H1 (cell line): ENCODE measurements at regions not wholly inside any gene's neighbourhood (a gene's known extent, or its start where the extent isn't known, plus 50 kb on each side); places are given as distances from the start of the nearest gene placed in this dataset.

ENCODE experiments used
- CTCF ChIA-PET: fragments of 300-600 bp; sonication (Branson Sonifier 250); formaldehyde crosslinking; loops from one replicate; lab custom pipeline; 2021; ENCODE audit not compliant: partially characterized antibody; lab: Charles Lee
- POLR2A ChIA-PET: fragments of 300-600 bp; sonication (Branson Sonifier 250); formaldehyde crosslinking; loops from one replicate; lab custom pipeline; 2021; ENCODE audit warnings: inconsistent platforms; ENCODE audit not compliant: partially characterized antibody; lab: Charles Lee
- DNase-seq, 2 experiments: peaks; one replicate each; pipeline versions ENCODE4 v3.0.0 to v3.0.0-alpha.2; 2010 to 2022; ENCODE audit warnings: low spot score in 2 of 2, low read depth in 1 of 2, mixed read lengths in 1 of 2
- FAIRE-seq: peaks from 2 replicates; lab custom pipeline; 2011; peaks lifted over from hg19 to GRCh38; lab: Jason Lieb, UNC
- H2AFZ ChIP-seq: 2 replicates; pipeline ENCODE4 v1.8.1; 2012; ENCODE audit warnings: low read length, inconsistent platforms
- H2AK5ac ChIP-seq: 2 replicates; pipeline ENCODE4 v1.6.1; 2013; ENCODE audit warnings: low read depth, low read length
- H2BK120ac ChIP-seq: replicated peaks from 2 replicates; pipeline ENCODE3; 2013; ENCODE audit warnings: low read depth, low read length, inconsistent platforms
- H2BK12ac ChIP-seq: 2 replicates; pipeline ENCODE4 v1.6.1; 2013; ENCODE audit warnings: low read depth, low read length
- H2BK15ac ChIP-seq: 2 replicates; pipeline ENCODE4 v1.6.1; 2013; ENCODE audit warnings: low read length
- H2BK20ac ChIP-seq: 2 replicates; pipeline ENCODE4 v1.6.1; 2013; ENCODE audit warnings: low read length
- H2BK5ac ChIP-seq: 2 replicates; pipeline ENCODE4 v1.6.1; 2013; ENCODE audit warnings: low read depth, low read length
- H3K14ac ChIP-seq: 2 replicates; pipeline ENCODE4 v1.6.1; 2013; ENCODE audit warnings: inconsistent platforms; ENCODE audit not compliant: insufficient read length
- H3K18ac ChIP-seq: 2 replicates; pipeline ENCODE4 v1.6.1; 2013; ENCODE audit warnings: low read length; ENCODE audit errors: extremely low read depth
- H3K23ac ChIP-seq: 2 replicates; pipeline ENCODE4 v1.6.1; 2013; ENCODE audit warnings: inconsistent platforms; ENCODE audit not compliant: insufficient read length
- H3K23me2 ChIP-seq: 2 replicates; pipeline ENCODE4 v1.6.1; 2013; ENCODE audit warnings: low read depth, low read length
- H3K27ac ChIP-seq: 2 replicates; pipeline ENCODE4 v1.6.1; 2011; ENCODE audit warnings: low read depth, low read length, inconsistent platforms
- H3K27me3 ChIP-seq, 4 experiments: replicated peaks in 1 of 4; 1 replicate in 1 of 4; 2 replicates in 3 of 4; pipeline versions ENCODE4 v1.6.1 to v1.8.1; 2011 to 2013; ENCODE audit warnings: low read length in 3 of 4, mild to moderate bottlenecking in 3 of 4, inconsistent platforms in 2 of 4, mixed read lengths in 2 of 4, moderate library complexity in 1 of 4; ENCODE audit not compliant: control insufficient read depth in 3 of 4, insufficient read depth in 3 of 4; ENCODE audit errors: extremely low read depth in 1 of 4
- H3K36me3 ChIP-seq, 4 experiments: 2 replicates each; pipeline versions ENCODE4 v1.6.1 to v1.8.1; 2011 to 2013; ENCODE audit warnings: mild to moderate bottlenecking in 4 of 4, low read length in 3 of 4, moderate library complexity in 2 of 4, control low read depth in 1 of 4, inconsistent platforms in 1 of 4; ENCODE audit not compliant: insufficient read depth in 4 of 4, control insufficient read depth in 2 of 4
- H3K4ac ChIP-seq: replicated peaks from 2 replicates; pipeline ENCODE3; 2013; ENCODE audit warnings: low read length, low read depth, mixed read lengths, inconsistent platforms; ENCODE audit not compliant: insufficient read length
- H3K4me1 ChIP-seq, 4 experiments: replicated peaks in 1 of 4; 1 replicate in 1 of 4; 2 replicates in 3 of 4; pipeline versions ENCODE4 v1.6.1 to v1.8.1; 2011 to 2013; ENCODE audit warnings: low read length in 3 of 4, inconsistent platforms in 2 of 4, mixed read lengths in 1 of 4; ENCODE audit not compliant: insufficient read depth in 4 of 4, control insufficient read depth in 3 of 4
- H3K4me2 ChIP-seq, 2 experiments: 2 replicates each; pipeline versions ENCODE4 v1.6.1 to v1.8.1; 2011 to 2013; ENCODE audit warnings: low read depth in 2 of 2, low read length in 2 of 2, control low read depth in 1 of 2, inconsistent platforms in 1 of 2, mild to moderate bottlenecking in 1 of 2; ENCODE audit not compliant: insufficient read depth in 1 of 2
- H3K4me3 ChIP-seq, 4 experiments: fragments of 200-600, 300-600 bp in 1 of 4; sonication (generic), shearing (Covaris generic), sonication (Bioruptor Twin) in 1 of 4; 2 replicates each; pipeline versions ENCODE4 v1.5.1 to v1.8.1; 2011 to 2016; ENCODE audit warnings: low read length in 4 of 4, low read depth in 3 of 4, control low read depth in 2 of 4, inconsistent platforms in 2 of 4, mild to moderate bottlenecking in 2 of 4, mixed read lengths in 1 of 4, moderate library complexity in 1 of 4; ENCODE audit not compliant: insufficient read depth in 2 of 4; ENCODE audit errors: extremely low read depth in 1 of 4
- H3K56ac ChIP-seq: replicated peaks from 2 replicates; pipeline ENCODE3; 2013; ENCODE audit warnings: low read depth, mild to moderate bottlenecking, mixed read lengths, low read length, inconsistent platforms; ENCODE audit not compliant: insufficient read length
- H3K79me1 ChIP-seq: 2 replicates; pipeline ENCODE4 v1.6.1; 2013; ENCODE audit warnings: low read depth, low read length, control low read depth
- H3K79me2 ChIP-seq, 2 experiments: 2 replicates each; pipeline versions ENCODE4 v1.6.1 to v1.8.1; 2012 to 2013; ENCODE audit warnings: low read length in 2 of 2, mild to moderate bottlenecking in 2 of 2, inconsistent platforms in 1 of 2; ENCODE audit not compliant: insufficient read depth in 2 of 2, control insufficient read depth in 1 of 2
- H3K9ac ChIP-seq, 4 experiments: replicated peaks in 1 of 4; 1 replicate in 1 of 4; 2 replicates in 3 of 4; pipeline versions ENCODE4 v1.6.1 to v1.8.1; 2011 to 2013; ENCODE audit warnings: low read depth in 3 of 4, low read length in 3 of 4, control low read depth in 2 of 4, mild to moderate bottlenecking in 2 of 4, moderate library complexity in 2 of 4, inconsistent platforms in 1 of 4; ENCODE audit errors: extremely low read depth in 1 of 4
- H3K9me3 ChIP-seq, 2 experiments: 2 replicates each; pipeline versions ENCODE4 v1.6.1 to v1.8.1; 2012 to 2013; ENCODE audit warnings: mild to moderate bottlenecking in 2 of 2, moderate library complexity in 2 of 2, control low read depth in 1 of 2, inconsistent platforms in 1 of 2, low read depth in 1 of 2, low read length in 1 of 2, mixed read lengths in 1 of 2; ENCODE audit not compliant: insufficient read depth in 2 of 2
- H4K20me1 ChIP-seq, 2 experiments: replicated peaks in 1 of 2; 2 replicates each; pipeline versions ENCODE3 to v1.8.1; 2011 to 2013; ENCODE audit warnings: inconsistent platforms in 2 of 2, low read length in 2 of 2, mild to moderate bottlenecking in 1 of 2; ENCODE audit not compliant: insufficient read depth in 2 of 2, control insufficient read depth in 1 of 2
- H4K5ac ChIP-seq: 2 replicates; pipeline ENCODE4 v1.6.1; 2013; ENCODE audit warnings: low read length, low read depth, mixed read lengths, inconsistent platforms; ENCODE audit not compliant: insufficient read length
- H4K8ac ChIP-seq: 2 replicates; pipeline ENCODE4 v1.8.0; 2013; ENCODE audit warnings: mild to moderate bottlenecking, moderate library complexity, low read length, inconsistent platforms; ENCODE audit not compliant: insufficient read depth; ENCODE audit errors: extremely low read depth
- H4K91ac ChIP-seq: replicated peaks from 2 replicates; pipeline ENCODE3; 2013; ENCODE audit warnings: low read length, mixed read lengths, inconsistent platforms; ENCODE audit not compliant: insufficient read length
- HDAC2 ChIP-seq, 2 experiments: fragments of 300-600 bp in 1 of 2; sonication (generic) in 1 of 2; IDR thresholded peaks; 2 replicates each; pipeline ENCODE4 v1.6.1; 2011 to 2012; ENCODE audit warnings: low read depth in 2 of 2, low read length in 2 of 2, mild to moderate bottlenecking in 2 of 2, moderate library complexity in 2 of 2, borderline replicate concordance in 1 of 2, inconsistent platforms in 1 of 2
- SIX5 ChIP-seq: IDR thresholded peaks from 2 replicates; pipeline ENCODE4 v1.6.1; 2011; ENCODE audit warnings: mild to moderate bottlenecking, low read depth, low read length
- WGBS, 2 experiments: shearing (Covaris generic) in 1 of 2; methylation state at CpG; one replicate each; pipeline versions ENCODE4 v1.1.6 to v1.1.7; 2013 to 2015; ENCODE audit warnings: low lambda C conversion rate in 2 of 2, mixed read lengths in 2 of 2, inconsistent platforms in 1 of 2, low coverage in 1 of 2, missing lambda C conversion rate in 1 of 2; ENCODE audit not compliant: insufficient replicate concordance in 2 of 2, insufficient coverage in 1 of 2, insufficient read length in 1 of 2; ENCODE audit errors: extremely low coverage in 1 of 2, missing lambda C conversion rate in 1 of 2; 5-methylcytosine and 5-hydroxymethylcytosine counted together
- TF ChIP-seq, protein P1 (sequence below): IDR thresholded peaks from 2 replicates; pipeline ENCODE4 v1.6.1; 2011; ENCODE audit warnings: low read length, improper control_type of control experiment

DNA sequence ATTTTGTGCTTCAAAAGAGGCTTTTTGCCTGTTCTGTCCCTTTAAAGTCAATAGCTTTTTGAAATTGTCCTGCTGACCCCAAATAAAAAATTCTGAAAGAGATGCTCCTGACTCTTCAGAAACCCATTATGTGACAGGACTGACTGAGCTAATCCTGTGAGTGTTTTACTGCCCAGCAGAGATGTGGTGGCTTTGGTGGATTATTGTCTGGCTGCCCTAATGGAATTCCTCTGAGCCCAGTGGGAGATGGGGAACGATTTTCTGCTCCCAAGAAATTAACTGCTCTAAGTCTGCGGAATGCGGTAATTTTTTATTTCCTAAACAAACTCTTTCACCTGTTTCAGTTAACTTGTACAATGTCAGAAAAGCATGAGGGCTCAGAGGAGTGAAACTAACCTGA lies 258.2 kb downstream of the IKZF2 start:
- H3K27me3 ChIP-seq = no peaks in the 10 kb centered on the region
- H3K9ac ChIP-seq = no peak overlapping the region
- no peak overlapping the region for H2BK120ac ChIP-seq
- TF ChIP-seq HDAC2 (IDR thresholded peaks at IDR 0.05; ENCODE audit: borderline replicate concordance in 1 of 2, low read depth in 2 of 2, low read length in 2 of 2) = no peak
- no peak for TF ChIP-seq SIX5
- TF ChIP-seq, protein P1, sequence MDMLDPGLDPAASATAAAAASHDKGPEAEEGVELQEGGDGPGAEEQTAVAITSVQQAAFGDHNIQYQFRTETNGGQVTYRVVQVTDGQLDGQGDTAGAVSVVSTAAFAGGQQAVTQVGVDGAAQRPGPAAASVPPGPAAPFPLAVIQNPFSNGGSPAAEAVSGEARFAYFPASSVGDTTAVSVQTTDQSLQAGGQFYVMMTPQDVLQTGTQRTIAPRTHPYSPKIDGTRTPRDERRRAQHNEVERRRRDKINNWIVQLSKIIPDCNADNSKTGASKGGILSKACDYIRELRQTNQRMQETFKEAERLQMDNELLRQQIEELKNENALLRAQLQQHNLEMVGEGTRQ = no peak
- H4K5ac ChIP-seq = no peak overlapping the region
- DNase-seq (no peak), FAIRE-seq (no peak)
- H2BK20ac ChIP-seq = no peak overlapping the region
- H4K91ac ChIP-seq = no peak overlapping the region
- H3K4me3 ChIP-seq = no peak overlapping the region
- ChIA-PET CTCF (interaction anchor here (0.7 to 4.3 kb wide), 10 partner anchors 10 to 260 kb away, joined by 3 to 22 read pairs (median 4); no protein-coding TSS in a partner anchor), POLR2A (no interaction called here)
- H3K18ac ChIP-seq = no peak overlapping the region
- H3K4me1 ChIP-seq = no peaks in the 10 kb centered on the region
- H3K23me2 ChIP-seq = no peaks in the 10 kb centered on the region
- H3K9me3 ChIP-seq = no peaks in the 10 kb centered on the region
- no peak overlapping the region for H3K27ac ChIP-seq
- no peaks in the 10 kb centered on the region for H3K79me1 ChIP-seq
- no peak overlapping the region for H3K56ac ChIP-seq
- H3K79me2 ChIP-seq = no peaks in the 10 kb centered on the region
- no peak overlapping the region for H3K4ac ChIP-seq
- H3K14ac ChIP-seq = no peak overlapping the region
- no peak overlapping the region for H4K8ac ChIP-seq
- H3K4me2 ChIP-seq = no peak overlapping the region
- 95% methylated on average over 3 of the region's 3 CpGs; no CpG with 5 or more reads in 1 of the 2 experiments for WGBS, 2 experiments
- no peak overlapping the region for H2BK15ac ChIP-seq
- H3K23ac ChIP-seq = no peak overlapping the region
- H2BK12ac ChIP-seq = no peak overlapping the region
- H4K20me1 ChIP-seq = no peaks in the 10 kb centered on the region
- H2AK5ac ChIP-seq = no peak overlapping the region
- H3K36me3 ChIP-seq = no peaks in the 10 kb centered on the region
- no peak overlapping the region for H2AFZ ChIP-seq
- no peak overlapping the region for H2BK5ac ChIP-seq
